22Rv1 (cell line): ENCODE measurements at regions not wholly inside any gene's neighbourhood (a gene's known extent, or its start where the extent isn't known, plus 50 kb on each side); places are given as distances from the start of the nearest gene placed in this dataset.

Experiments used
- CTCF ChIP-seq: fragments of 450-650 bp; IDR thresholded peaks from 2 replicates; pipeline ENCODE4 v1.5.1; 2017; ENCODE audit warnings: mild to moderate bottlenecking
- ZFX ChIP-seq: fragments of 450-650 bp; IDR thresholded peaks from 2 replicates; pipeline ENCODE4 v1.6.1; 2017; ENCODE audit warnings: antibody characterized with exemption, borderline replicate concordance

- TF ChIP-seq CTCF (no peak), ZFX (no peak)
These were observed 358.7 kb downstream of the IRS2 start for GRCh38 chr13:109427695-109428094.
